Endothelial cell of umbilical vein (primary cell): ENCODE measurements at regions not wholly inside any gene's neighbourhood (a gene's known extent, or its start where the extent isn't known, plus 50 kb on each side); places are given as distances from the start of the nearest gene placed in this dataset.

ENCODE experiments used
- CTCF ChIP-seq, 2 donors: IDR thresholded peaks; 1 replicate in 1 of 2; 2 replicates in 1 of 2; pipeline ENCODE4 v1.5.1; 2011; ENCODE audit warnings: low read length in 2 of 2, mild to moderate bottlenecking in 2 of 2, moderate library complexity in 2 of 2, control low read depth in 1 of 2, inconsistent platforms in 1 of 2, low read depth in 1 of 2; ENCODE audit not compliant: insufficient read depth in 1 of 2; ENCODE audit errors: extremely low read depth in 1 of 2
- EZH2 ChIP-seq: IDR thresholded peaks from 2 replicates; pipeline ENCODE4 v1.6.1; 2012; ENCODE audit warnings: borderline replicate concordance, low read depth, mild to moderate bottlenecking, moderate library complexity, low read length, inconsistent platforms; ENCODE audit not compliant: severe bottlenecking
- FOS ChIP-seq: IDR thresholded peaks from 2 replicates; pipeline ENCODE4 v1.6.1; 2011; ENCODE audit warnings: mild to moderate bottlenecking, low read length, moderate library complexity, borderline replicate concordance; ENCODE audit not compliant: insufficient read depth
- GATA2 ChIP-seq: IDR thresholded peaks from 2 replicates; pipeline ENCODE4 v1.7.0; 2011; ENCODE audit warnings: low read depth, mild to moderate bottlenecking, moderate library complexity, mixed read lengths, low read length; ENCODE audit not compliant: insufficient read length, insufficient read depth
- JUN ChIP-seq: IDR thresholded peaks from 2 replicates; pipeline ENCODE4 v1.6.1; 2011; ENCODE audit warnings: borderline replicate concordance, low read depth; ENCODE audit not compliant: insufficient read length, insufficient read depth
- MAX ChIP-seq: IDR thresholded peaks from 2 replicates; pipeline ENCODE4 v1.6.1; 2011; ENCODE audit not compliant: insufficient read depth, insufficient read length
- MYC ChIP-seq: IDR thresholded peaks from one replicate; pipeline ENCODE4 v1.6.1; 2011; ENCODE audit warnings: mild to moderate bottlenecking, low read depth, low read length
- POLR2A ChIP-seq: IDR thresholded peaks from 2 replicates; pipeline ENCODE4 v1.6.1; 2012; ENCODE audit warnings: low read depth, mild to moderate bottlenecking, control low read depth, low read length
- POLR2AphosphoS5 ChIP-seq: IDR thresholded peaks from 2 replicates; pipeline ENCODE4 v1.6.1; 2012; ENCODE audit warnings: low read depth, mild to moderate bottlenecking, control low read depth, low read length, moderate library complexity; ENCODE audit not compliant: insufficient read depth

GRCh38 chr3:176208915-176209314 is 988.4 kb downstream of the TBL1XR1 start:
- no peak for TF ChIP-seq POLR2A
- TF ChIP-seq CTCF (IDR thresholded peaks at IDR 0.05; ENCODE audit: extremely low read depth in 1 of 2, insufficient read depth in 1 of 2, low read depth in 1 of 2, low read length in 2 of 2), result no peak
- no peak for TF ChIP-seq MAX
- no peak for TF ChIP-seq POLR2AphosphoS5
- no peak for TF ChIP-seq EZH2
- TF ChIP-seq FOS, result no peak
- TF ChIP-seq MYC, result no peak
- TF ChIP-seq JUN, result no peak
- TF ChIP-seq GATA2, result no peak
